ENCODE measurements at regions not wholly inside any gene's neighbourhood (a gene's known extent, or its start where the extent isn't known, plus 50 kb on each side); places are given as distances from the start of the nearest gene placed in this dataset.

DNA sequence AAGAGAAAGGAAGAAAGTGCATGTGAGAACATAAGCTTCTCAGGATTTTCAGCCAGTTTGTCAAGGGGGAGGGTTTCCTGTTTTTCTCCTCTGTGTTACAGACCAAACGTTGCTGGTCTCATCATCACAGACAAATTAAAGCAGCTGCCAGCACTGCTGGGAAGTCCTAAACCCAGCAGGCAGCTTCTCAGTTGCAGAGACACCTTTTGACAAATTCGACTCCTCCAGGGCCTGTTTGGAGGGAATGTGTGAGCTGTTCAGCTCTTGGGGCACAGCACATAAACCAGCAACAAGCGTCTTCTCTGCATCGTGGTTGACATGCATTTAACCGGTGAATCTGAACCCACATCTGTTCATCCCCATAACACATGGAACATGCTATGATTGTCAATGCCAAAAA is 454.6 kb upstream of the RUNX1 start:
- TF ChIP-seq, protein P1, sequence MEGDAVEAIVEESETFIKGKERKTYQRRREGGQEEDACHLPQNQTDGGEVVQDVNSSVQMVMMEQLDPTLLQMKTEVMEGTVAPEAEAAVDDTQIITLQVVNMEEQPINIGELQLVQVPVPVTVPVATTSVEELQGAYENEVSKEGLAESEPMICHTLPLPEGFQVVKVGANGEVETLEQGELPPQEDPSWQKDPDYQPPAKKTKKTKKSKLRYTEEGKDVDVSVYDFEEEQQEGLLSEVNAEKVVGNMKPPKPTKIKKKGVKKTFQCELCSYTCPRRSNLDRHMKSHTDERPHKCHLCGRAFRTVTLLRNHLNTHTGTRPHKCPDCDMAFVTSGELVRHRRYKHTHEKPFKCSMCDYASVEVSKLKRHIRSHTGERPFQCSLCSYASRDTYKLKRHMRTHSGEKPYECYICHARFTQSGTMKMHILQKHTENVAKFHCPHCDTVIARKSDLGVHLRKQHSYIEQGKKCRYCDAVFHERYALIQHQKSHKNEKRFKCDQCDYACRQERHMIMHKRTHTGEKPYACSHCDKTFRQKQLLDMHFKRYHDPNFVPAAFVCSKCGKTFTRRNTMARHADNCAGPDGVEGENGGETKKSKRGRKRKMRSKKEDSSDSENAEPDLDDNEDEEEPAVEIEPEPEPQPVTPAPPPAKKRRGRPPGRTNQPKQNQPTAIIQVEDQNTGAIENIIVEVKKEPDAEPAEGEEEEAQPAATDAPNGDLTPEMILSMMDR (IDR thresholded peaks at IDR 0.05; ENCODE audit: insufficient read depth, low read length), result no peak
- TF ChIP-seq POLR2AphosphoS5 (IDR thresholded peaks at IDR 0.05; ENCODE audit: low read depth) (no peak), GABPA (IDR thresholded peaks at IDR 0.05; ENCODE audit: low read depth) (no peak)
- TF ChIP-seq, protein P2, sequence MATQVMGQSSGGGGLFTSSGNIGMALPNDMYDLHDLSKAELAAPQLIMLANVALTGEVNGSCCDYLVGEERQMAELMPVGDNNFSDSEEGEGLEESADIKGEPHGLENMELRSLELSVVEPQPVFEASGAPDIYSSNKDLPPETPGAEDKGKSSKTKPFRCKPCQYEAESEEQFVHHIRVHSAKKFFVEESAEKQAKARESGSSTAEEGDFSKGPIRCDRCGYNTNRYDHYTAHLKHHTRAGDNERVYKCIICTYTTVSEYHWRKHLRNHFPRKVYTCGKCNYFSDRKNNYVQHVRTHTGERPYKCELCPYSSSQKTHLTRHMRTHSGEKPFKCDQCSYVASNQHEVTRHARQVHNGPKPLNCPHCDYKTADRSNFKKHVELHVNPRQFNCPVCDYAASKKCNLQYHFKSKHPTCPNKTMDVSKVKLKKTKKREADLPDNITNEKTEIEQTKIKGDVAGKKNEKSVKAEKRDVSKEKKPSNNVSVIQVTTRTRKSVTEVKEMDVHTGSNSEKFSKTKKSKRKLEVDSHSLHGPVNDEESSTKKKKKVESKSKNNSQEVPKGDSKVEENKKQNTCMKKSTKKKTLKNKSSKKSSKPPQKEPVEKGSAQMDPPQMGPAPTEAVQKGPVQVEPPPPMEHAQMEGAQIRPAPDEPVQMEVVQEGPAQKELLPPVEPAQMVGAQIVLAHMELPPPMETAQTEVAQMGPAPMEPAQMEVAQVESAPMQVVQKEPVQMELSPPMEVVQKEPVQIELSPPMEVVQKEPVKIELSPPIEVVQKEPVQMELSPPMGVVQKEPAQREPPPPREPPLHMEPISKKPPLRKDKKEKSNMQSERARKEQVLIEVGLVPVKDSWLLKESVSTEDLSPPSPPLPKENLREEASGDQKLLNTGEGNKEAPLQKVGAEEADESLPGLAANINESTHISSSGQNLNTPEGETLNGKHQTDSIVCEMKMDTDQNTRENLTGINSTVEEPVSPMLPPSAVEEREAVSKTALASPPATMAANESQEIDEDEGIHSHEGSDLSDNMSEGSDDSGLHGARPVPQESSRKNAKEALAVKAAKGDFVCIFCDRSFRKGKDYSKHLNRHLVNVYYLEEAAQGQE (IDR thresholded peaks at IDR 0.05; ENCODE audit: insufficient replicate concordance, low read depth), result no peak

All from HL-60 (cell line).